Fibroblast of villous mesenchyme (primary cell): ENCODE measurements at regions not wholly inside any gene's neighbourhood (a gene's known extent, or its start where the extent isn't known, plus 50 kb on each side); places are given as distances from the start of the nearest gene placed in this dataset.

ENCODE experiments used
- DNase-seq: peaks from one replicate; pipeline ENCODE4 v3.0.0-alpha.2; 2010; ENCODE audit warnings: low read depth
- H3K4me3 ChIP-seq: 2 replicates; pipeline ENCODE4 v1.5.1; 2011; ENCODE audit warnings: low read depth, mild to moderate bottlenecking, low read length
- TF ChIP-seq, protein P1 (sequence below): IDR thresholded peaks from 2 replicates; pipeline ENCODE4 v1.5.1; 2012; ENCODE audit warnings: low read depth, mild to moderate bottlenecking, low read length; ENCODE audit not compliant: insufficient read depth

DNA sequence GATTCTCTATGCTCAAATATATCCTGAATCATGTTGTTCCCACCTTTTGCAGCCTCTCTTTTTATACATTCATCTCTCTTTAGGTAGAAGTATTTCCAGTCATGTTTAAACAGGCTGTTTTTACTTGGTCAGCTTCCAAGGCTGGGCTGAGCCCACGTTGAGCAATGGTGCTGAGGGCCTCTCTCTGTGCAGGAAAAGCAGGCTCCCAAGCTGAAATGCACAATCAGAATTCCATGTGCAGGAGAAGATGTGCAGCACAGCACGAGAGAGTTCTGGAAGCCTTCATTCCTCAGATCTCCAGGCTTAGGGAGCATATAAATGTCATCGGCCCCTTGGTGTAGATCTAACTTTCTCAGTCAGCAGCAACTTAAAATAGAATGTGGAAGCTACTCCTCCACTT lies 588.5 kb downstream of the TNS3 start:
- TF ChIP-seq, protein P1, sequence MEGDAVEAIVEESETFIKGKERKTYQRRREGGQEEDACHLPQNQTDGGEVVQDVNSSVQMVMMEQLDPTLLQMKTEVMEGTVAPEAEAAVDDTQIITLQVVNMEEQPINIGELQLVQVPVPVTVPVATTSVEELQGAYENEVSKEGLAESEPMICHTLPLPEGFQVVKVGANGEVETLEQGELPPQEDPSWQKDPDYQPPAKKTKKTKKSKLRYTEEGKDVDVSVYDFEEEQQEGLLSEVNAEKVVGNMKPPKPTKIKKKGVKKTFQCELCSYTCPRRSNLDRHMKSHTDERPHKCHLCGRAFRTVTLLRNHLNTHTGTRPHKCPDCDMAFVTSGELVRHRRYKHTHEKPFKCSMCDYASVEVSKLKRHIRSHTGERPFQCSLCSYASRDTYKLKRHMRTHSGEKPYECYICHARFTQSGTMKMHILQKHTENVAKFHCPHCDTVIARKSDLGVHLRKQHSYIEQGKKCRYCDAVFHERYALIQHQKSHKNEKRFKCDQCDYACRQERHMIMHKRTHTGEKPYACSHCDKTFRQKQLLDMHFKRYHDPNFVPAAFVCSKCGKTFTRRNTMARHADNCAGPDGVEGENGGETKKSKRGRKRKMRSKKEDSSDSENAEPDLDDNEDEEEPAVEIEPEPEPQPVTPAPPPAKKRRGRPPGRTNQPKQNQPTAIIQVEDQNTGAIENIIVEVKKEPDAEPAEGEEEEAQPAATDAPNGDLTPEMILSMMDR, result no peak
- peak; percentile 76 for DNase-seq
- no peak overlapping the region for H3K4me3 ChIP-seq

DNA sequence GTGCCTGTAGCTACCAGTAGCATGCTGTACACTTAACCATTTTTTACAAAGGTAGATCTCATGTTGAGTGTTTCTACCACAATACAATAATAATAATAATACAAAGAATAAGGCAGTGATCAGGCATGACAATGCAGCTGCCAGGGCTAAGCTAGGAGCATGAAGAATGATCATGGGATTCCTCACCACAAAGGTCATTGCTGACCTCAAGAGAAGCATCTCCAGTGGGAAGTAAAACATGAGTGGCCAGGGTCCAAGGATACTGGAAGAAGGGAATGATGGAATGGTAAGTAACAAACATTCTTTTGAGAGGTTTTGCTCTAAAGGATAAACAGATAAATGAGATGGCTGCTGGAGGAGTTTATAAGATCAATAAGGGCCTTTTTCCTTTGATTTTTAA lies 591.1 kb downstream of the TNS3 start:
- TF ChIP-seq, protein P1, result no peak
- DNase-seq, result peak; percentile 28
- H3K4me3 ChIP-seq, result no peak overlapping the region

DNA sequence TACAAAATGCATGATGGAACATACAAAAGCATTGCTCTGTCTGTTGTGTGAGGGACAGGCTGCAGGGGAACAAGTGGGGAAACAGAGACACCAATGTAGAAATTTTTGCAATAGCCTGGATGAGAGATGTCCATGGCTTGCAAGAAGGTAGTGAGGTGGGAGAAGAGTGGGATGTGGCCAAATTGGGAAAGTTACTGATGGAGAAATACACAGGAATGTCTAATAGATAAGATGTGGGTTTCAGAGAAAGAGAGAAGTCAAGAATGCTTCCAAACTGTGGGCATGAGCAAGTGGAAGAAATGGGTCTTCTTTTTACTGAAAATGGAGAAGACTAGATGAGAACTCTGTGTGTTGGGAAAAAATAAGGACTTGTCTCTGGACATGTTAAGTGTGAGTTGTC lies 592.7 kb downstream of the TNS3 start:
- no peak for DNase-seq
- TF ChIP-seq, protein P1, result no peak
- H3K4me3 ChIP-seq, result no peak overlapping the region

DNA sequence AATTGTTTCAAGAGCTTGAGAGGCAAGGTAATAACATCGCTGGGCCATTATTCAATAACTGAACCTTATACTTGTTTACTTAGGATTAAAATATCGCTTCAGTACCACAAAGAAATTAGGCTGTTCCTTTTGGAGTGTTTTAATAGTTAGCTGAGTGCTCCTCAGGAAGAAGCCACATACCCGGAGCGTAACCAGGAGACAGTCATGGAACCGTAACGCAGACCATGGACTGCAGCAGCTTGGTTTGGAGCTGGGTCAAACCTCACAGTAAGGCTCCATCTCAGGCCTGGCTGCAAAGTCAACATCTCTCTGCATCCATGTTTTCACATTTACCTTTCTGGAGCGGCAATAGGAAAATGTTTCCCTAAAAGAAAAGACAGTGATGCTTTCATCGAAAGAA lies 599.0 kb downstream of the TNS3 start:
- no peak for DNase-seq
- TF ChIP-seq, protein P1, result no peak

DNA sequence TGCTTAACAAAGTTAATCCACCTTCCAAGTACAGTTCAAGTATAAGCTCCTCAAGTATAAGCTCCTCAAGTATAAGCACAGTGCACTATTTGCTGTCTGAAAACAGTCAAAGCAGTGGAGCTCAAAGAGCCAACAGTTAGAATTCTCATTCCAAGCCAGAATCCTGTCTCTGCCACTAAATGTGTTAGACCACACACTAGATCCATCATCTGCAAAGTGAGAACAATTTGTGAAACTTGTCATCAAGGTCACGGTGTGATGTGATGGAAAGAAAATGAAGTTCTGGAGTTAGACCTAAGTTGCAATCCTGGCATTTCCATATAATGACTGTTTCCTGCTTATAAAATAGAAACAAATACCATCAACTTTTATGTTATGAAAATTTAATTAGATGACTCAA lies 602.5 kb downstream of the TNS3 start:
- TF ChIP-seq, protein P1, result no peak
- no peak overlapping the region for H3K4me3 ChIP-seq
- no peak for DNase-seq

More for the DNA sequence above, 599.0 kb downstream of the TNS3 start:
- H3K4me3 ChIP-seq, result no peak overlapping the region

DNA sequence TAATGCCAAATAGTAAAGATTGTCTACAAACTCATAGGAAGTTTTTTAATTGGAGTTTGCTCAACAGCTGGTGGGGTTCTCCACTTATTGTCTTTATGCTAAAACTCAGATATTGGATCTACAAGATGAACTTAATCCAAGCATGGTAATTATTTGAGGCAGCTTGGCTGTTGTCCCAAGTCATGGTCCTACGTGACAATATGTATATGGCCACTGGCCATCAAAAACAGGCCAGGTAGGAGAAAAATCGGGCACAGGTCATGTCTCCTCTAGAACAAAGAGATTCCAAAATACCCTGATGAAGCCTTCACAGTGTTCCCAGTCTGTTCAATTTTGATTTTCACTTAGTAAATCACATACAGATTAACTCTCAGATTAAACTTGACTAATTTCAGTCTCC lies 606.4 kb downstream of the TNS3 start:
- DNase-seq, result no peak
- TF ChIP-seq, protein P1, result no peak
- no peak overlapping the region for H3K4me3 ChIP-seq

DNA sequence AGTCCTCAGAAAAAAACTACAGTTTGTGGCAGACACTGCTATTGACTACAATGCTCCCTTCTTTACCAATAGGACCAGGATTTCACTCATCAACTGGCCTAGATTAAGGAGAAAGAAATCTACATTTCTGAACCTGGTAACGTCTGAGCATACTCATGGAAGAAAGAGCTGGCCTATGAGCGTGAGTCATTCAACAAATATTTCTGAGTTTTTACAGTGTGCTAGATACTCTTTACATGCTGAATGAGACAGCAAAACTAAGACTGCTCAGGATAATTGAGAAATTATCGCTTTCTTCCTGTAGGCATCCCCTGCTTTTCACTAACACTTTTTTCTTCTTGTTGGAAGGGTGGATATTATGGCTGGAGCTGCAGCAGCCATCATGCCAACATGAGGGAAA lies 609.7 kb downstream of the TNS3 start:
- H3K4me3 ChIP-seq, result no peak overlapping the region
- peak; percentile 77 for DNase-seq
- TF ChIP-seq, protein P1, result no peak
